Stimulated activated CD4-positive, alpha-beta T cell treated with anti-CD3 and anti-CD28 coated beads, Interleukin-2, amount 100 ng/mL, for 24 hours (primary cell): ENCODE measurements at regions not wholly inside any gene's neighbourhood (a gene's known extent, or its start where the extent isn't known, plus 50 kb on each side); places are given as distances from the start of the nearest gene placed in this dataset.
"Not testable (repeated sequence)": the region's sequence is repeated elsewhere in the genome, so short reads cannot be mapped to it uniquely, and the experiment has no call there.

Source experiments
- DNase-seq, 2 donors: peaks; one replicate each; pipeline ENCODE4 v3.0.0-alpha.2; 2020

GRCh38 chr15:44849701-44850403, 106.6 kb upstream of the TERB2 start:
- DNase-seq = not testable (repeated sequence)

GRCh38 chr15:44853304-44853950, 103.1 kb upstream of the TERB2 start:
- peak; percentile 73 to 78 for DNase-seq

- DNase-seq = not testable (repeated sequence)
These were observed 101.8 kb upstream of the TERB2 start for GRCh38 chr15:44854696-44855095.

GRCh38 chr15:44856284-44856683, 100.2 kb upstream of the TERB2 start:
- not testable (repeated sequence) for DNase-seq

- not testable (repeated sequence) for DNase-seq
These were observed 99.2 kb upstream of the TERB2 start for GRCh38 chr15:44857164-44857710.

GRCh38 chr15:44859088-44859487, 97.4 kb upstream of the TERB2 start:
- DNase-seq = not testable (repeated sequence)

- not testable (repeated sequence) for DNase-seq
These were observed 96.3 kb upstream of the TERB2 start for GRCh38 chr15:44860168-44860567.

- DNase-seq = no peak
These were observed 95.0 kb upstream of the TERB2 start for GRCh38 chr15:44861439-44861910.

GRCh38 chr15:44861917-44862316, 94.6 kb upstream of the TERB2 start:
- DNase-seq = no peak

GRCh38 chr15:44862866-44863265, 93.6 kb upstream of the TERB2 start:
- DNase-seq = not testable (repeated sequence)

GRCh38 chr15:44868100-44868499, 88.4 kb upstream of the TERB2 start:
- DNase-seq = not testable (repeated sequence)

- not testable (repeated sequence) for DNase-seq
These were observed 86.4 kb upstream of the TERB2 start for GRCh38 chr15:44870125-44870524.

- DNase-seq = no peak
These were observed 83.4 kb upstream of the TERB2 start for GRCh38 chr15:44873103-44873502.

- DNase-seq = no peak
These were observed 77.4 kb upstream of the TERB2 start for GRCh38 chr15:44879066-44879465.

- peak; percentile 41 to 62 for DNase-seq
These were observed 74.0 kb upstream of the TERB2 start for GRCh38 chr15:44882499-44882968.

GRCh38 chr15:44883199-44883877, 73.1 kb upstream of the TERB2 start:
- DNase-seq = no peak

- not testable (repeated sequence) for DNase-seq
These were observed 57.4 kb upstream of the TERB2 start for GRCh38 chr15:44898890-44899651.

- not testable (repeated sequence) for DNase-seq
These were observed 56.7 kb upstream of the TERB2 start for GRCh38 chr15:44899775-44900174.

- DNase-seq = not testable (repeated sequence)
These were observed 55.7 kb upstream of the TERB2 start for GRCh38 chr15:44900796-44901195.

GRCh38 chr15:44903281-44903680, 53.2 kb upstream of the TERB2 start:
- not testable (repeated sequence) for DNase-seq

GRCh38 chr15:44904651-44905340, 51.7 kb upstream of the TERB2 start:
- DNase-seq = not testable (repeated sequence)
